PC-3 (cell line): ENCODE measurements at regions not wholly inside any gene's neighbourhood (a gene's known extent, or its start where the extent isn't known, plus 50 kb on each side); places are given as distances from the start of the nearest gene placed in this dataset.

Source experiments
- ATAC-seq: fragments of 200-7000 bp; cut with Tn5 transposase; 2 replicates; pipeline ENCODE4 v1.9.1; 2020; ENCODE audit warnings: mild to moderate bottlenecking, moderate library complexity
- BruUV-seq: library from RNA; stranded (reverse); fragments of 400-500 nt; replicated peaks from 2 replicates; lab custom pipeline; 2021; lab: Mats Ljungman, UMichigan
- CTCF ChIA-PET: fragments of 300-600 bp; sonication (Branson Sonifier 250); formaldehyde crosslinking; loops from one replicate; lab custom pipeline; 2022; ENCODE audit warnings: antibody characterized with exemption; lab: Charles Lee
- POLR2A ChIA-PET: fragments of 300-600 bp; sonication (Branson Sonifier 250); formaldehyde crosslinking; loops from one replicate; lab custom pipeline; 2022; ENCODE audit warnings: antibody characterized with exemption; ENCODE audit not compliant: unreplicated experiment; lab: Charles Lee
- DNase-seq: peaks from one replicate; pipeline ENCODE4 v3.0.0-alpha.2; 2015
- H2AFZ ChIP-seq: fragments of 300-600 bp; sonication (generic); 2 replicates; pipeline ENCODE4 v1.6.0; 2016; ENCODE audit warnings: antibody characterized with exemption, low read length
- H3F3A ChIP-seq: fragments of 300-600 bp; sonication (generic); one replicate; pipeline ENCODE4 v1.6.0; 2017; ENCODE audit warnings: antibody characterized with exemption, low read length, control low read depth, mild to moderate bottlenecking; ENCODE audit not compliant: unreplicated experiment
- H3K27ac ChIP-seq: fragments of 300-600 bp; sonication (generic); 2 replicates; pipeline ENCODE4 v1.5.1; 2016; ENCODE audit warnings: mild to moderate bottlenecking, low read length
- H3K27me3 ChIP-seq: fragments of 300-600 bp; sonication (generic); 2 replicates; pipeline ENCODE4 v1.6.1; 2016; ENCODE audit warnings: low read length, mixed read lengths
- H3K36me3 ChIP-seq: fragments of 300-600 bp; sonication (generic); 2 replicates; pipeline ENCODE4 v1.6.1; 2016; ENCODE audit warnings: low read depth, mixed run types, low read length, mixed read lengths
- H3K4me1 ChIP-seq: fragments of 300-600 bp; sonication (generic); 2 replicates; pipeline ENCODE4 v1.5.1; 2016; ENCODE audit warnings: low read length; ENCODE audit not compliant: insufficient read depth
- H3K4me2 ChIP-seq: fragments of 300-600 bp; sonication (generic); 2 replicates; pipeline ENCODE4 v1.6.0; 2016; ENCODE audit warnings: low read length
- H3K4me3 ChIP-seq: fragments of 300-600 bp; sonication (generic); 2 replicates; pipeline ENCODE4 v1.5.1; 2016; ENCODE audit warnings: mild to moderate bottlenecking, low read length, mixed read lengths
- H3K79me2 ChIP-seq: fragments of 300-600 bp; sonication (generic); 2 replicates; pipeline ENCODE4 v1.6.1; 2017; ENCODE audit warnings: low read length, mixed read lengths
- H3K9ac ChIP-seq: fragments of 300-600 bp; sonication (generic); 2 replicates; pipeline ENCODE4 v1.6.0; 2016; ENCODE audit warnings: mild to moderate bottlenecking, low read length
- H3K9me2 ChIP-seq: fragments of 300-600 bp; sonication (generic); replicated peaks from 2 replicates; pipeline ENCODE4 v1.6.1; 2016; ENCODE audit warnings: mixed run types, low read length, mixed read lengths
- H3K9me3 ChIP-seq: fragments of 300-600 bp; sonication (generic); 2 replicates; pipeline ENCODE4 v1.6.1; 2016; ENCODE audit warnings: low read length, mixed read lengths
- H4K20me1 ChIP-seq: fragments of 300-600 bp; sonication (generic); 2 replicates; pipeline ENCODE4 v1.6.1; 2016; ENCODE audit warnings: low read length, mixed read lengths
- CTCF ChIP-seq: fragments of 300-600 bp; sonication (generic); conservative IDR thresholded peaks from 2 replicates; pipeline ENCODE4 v1.5.1; 2017; ENCODE audit warnings: antibody characterized with exemption, low read depth, mild to moderate bottlenecking, low read length
- EZH2 ChIP-seq: fragments of 300-600 bp; sonication (generic); IDR thresholded peaks from one replicate; pipeline ENCODE4 v1.6.1; 2017; ENCODE audit warnings: antibody characterized with exemption, mild to moderate bottlenecking, low read length; ENCODE audit not compliant: unreplicated experiment
- EZH2phosphoT487 ChIP-seq: fragments of 300-600 bp; sonication (generic); IDR thresholded peaks from 2 replicates; pipeline ENCODE4 v1.6.1; 2018; ENCODE audit warnings: mild to moderate bottlenecking, antibody characterized with exemption, low read length, borderline replicate concordance
- intact Hi-C: fragments of 100-400 bp; cut with micrococcal nuclease; formaldehyde crosslinking; loops from 2 replicates; pipeline ENCODE4 v1.9.0; 2023

DNA sequence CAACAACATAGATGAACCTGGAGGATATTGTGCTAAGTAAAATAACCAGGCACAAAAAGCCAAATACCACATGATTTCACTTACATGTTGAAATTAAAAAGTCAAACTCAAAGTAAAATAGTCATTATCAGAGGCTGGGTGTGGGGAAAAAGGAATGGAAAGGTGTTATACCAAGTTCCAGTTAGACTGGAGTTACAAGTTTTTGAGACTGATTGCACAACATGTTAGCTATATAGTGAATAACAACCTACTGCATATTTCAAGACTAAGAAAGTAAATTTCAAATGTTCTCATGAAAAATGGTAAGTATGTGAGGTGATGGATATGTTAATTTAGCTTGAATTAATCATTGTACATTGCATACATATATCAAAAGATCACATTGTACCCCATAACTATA is 116.8 kb upstream of the HNMT start:
- Histone ChIP-seq H3K4me2 (peak overlapping the region; percentile 45), H3K4me1 (peaks cover 13% of the 10 kb centered on the region), H3K27me3 (peaks cover 4% of the 10 kb centered on the region), H3K27ac (no peak overlapping the region), H3K9me2 (no peaks in the 10 kb centered on the region), H3F3A (no peaks in the 10 kb centered on the region), H3K4me3 (no peak overlapping the region), H3K9me3 (no peaks in the 10 kb centered on the region), H3K79me2 (no peaks in the 10 kb centered on the region), H2AFZ (no peak overlapping the region), H3K36me3 (no peaks in the 10 kb centered on the region), H4K20me1 (no peaks in the 10 kb centered on the region), H3K9ac (no peak overlapping the region)
- DNase-seq (peak; percentile 71), ATAC-seq (no peak)
- CTCF ChIA-PET = no interaction called here
- intact Hi-C loops = no loop called here
- POLR2A ChIA-PET = no interaction called here
- no TSS peak for BruUV-seq
- TF ChIP-seq EZH2 = no peak
- no peak for TF ChIP-seq CTCF
- no peak for TF ChIP-seq EZH2phosphoT487

DNA sequence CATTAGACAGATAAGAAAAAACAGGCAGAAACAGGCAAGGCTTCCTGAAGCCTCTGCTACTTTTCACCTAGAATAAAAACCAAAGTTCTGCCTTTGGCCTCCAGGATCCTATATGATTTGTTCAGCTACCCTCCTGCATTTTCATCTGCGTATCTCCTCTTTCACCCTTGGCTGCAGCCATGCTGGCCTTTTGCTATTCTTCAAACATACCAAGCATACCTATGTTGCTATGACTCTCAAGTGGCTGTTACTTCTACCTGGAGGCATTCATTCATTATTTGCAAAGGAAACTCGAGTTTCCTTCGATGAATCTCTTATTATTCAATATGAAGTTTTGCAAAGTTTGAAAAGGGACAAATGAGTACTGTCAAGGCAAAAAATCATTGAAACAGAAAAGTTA is 106.4 kb upstream of the HNMT start:
- Histone ChIP-seq H4K20me1 (no peaks in the 10 kb centered on the region), H3K79me2 (no peaks in the 10 kb centered on the region), H3K36me3 (no peaks in the 10 kb centered on the region), H3K27me3 (peaks cover 11% of the 10 kb centered on the region; the same call in 1 of the 2 replicates), H3K4me3 (no peak overlapping the region), H3K9me2 (no peaks in the 10 kb centered on the region), H3K4me2 (no peak overlapping the region), H3K4me1 (no peaks in the 10 kb centered on the region; the same call in 1 of the 2 replicates), H2AFZ (no peak overlapping the region), H3K9me3 (no peaks in the 10 kb centered on the region), H3K27ac (no peak overlapping the region), H3F3A (no peaks in the 10 kb centered on the region), H3K9ac (no peak overlapping the region)
- CTCF ChIA-PET = no interaction called here
- no TSS peak for BruUV-seq
- ATAC-seq (peak; percentile 35; the same call in 1 of the 2 replicates), DNase-seq (peak; percentile 31)
- POLR2A ChIA-PET = no interaction called here
- TF ChIP-seq EZH2phosphoT487 = no peak
- TF ChIP-seq EZH2 = no peak
- no peak for TF ChIP-seq CTCF
- intact Hi-C loops = no loop called here

- H3K9me2 ChIP-seq = no peaks in the 10 kb centered on the region
- H4K20me1 ChIP-seq = no peaks in the 10 kb centered on the region
- no peaks in the 10 kb centered on the region; the same call in 1 of the 2 replicates for H3K4me1 ChIP-seq
- no peaks in the 10 kb centered on the region for H3K36me3 ChIP-seq
- no peak for TF ChIP-seq CTCF
- TF ChIP-seq EZH2 = no peak
- no peak for TF ChIP-seq EZH2phosphoT487
- H2AFZ ChIP-seq = no peak overlapping the region
- ChIA-PET CTCF (no interaction called here), POLR2A (interaction anchor here (0.8 kb wide), 1 partner anchor 19 kb away, joined by 8 read pairs; no protein-coding TSS in a partner anchor)
- ATAC-seq = no peak
- no peaks in the 10 kb centered on the region for H3K9me3 ChIP-seq
- no peak overlapping the region for H3K9ac ChIP-seq
- H3K4me2 ChIP-seq = no peak overlapping the region
- H3K4me3 ChIP-seq = no peak overlapping the region
- no peaks in the 10 kb centered on the region for H3F3A ChIP-seq
- H3K27ac ChIP-seq = no peak overlapping the region
- intact Hi-C loops = no loop called here
- DNase-seq = no peak
- H3K27me3 ChIP-seq = peaks cover 11% of the 10 kb centered on the region
- H3K79me2 ChIP-seq = no peaks in the 10 kb centered on the region
- no TSS peak for BruUV-seq
Observed at GRCh38 chr2:137862651-137863050, 101.6 kb upstream of the HNMT start.
